Progenitor cell of endocrine pancreas (in vitro differentiated cells): ENCODE measurements at regions not wholly inside any gene's neighbourhood (a gene's known extent, or its start where the extent isn't known, plus 50 kb on each side); places are given as distances from the start of the nearest gene placed in this dataset.

Source experiments
- DNase-seq: peaks from one replicate; pipeline ENCODE4 v3.0.0; 2021; ENCODE audit warnings: low spot score; ENCODE audit not compliant: unreplicated experiment
- H3K27ac Mint-ChIP-seq: 2 replicates; pipeline ENCODE4 v1.8.0; 2021; ENCODE audit warnings: mild to moderate bottlenecking, moderate library complexity, mixed read lengths
- H3K27me3 Mint-ChIP-seq: 2 replicates; pipeline ENCODE4 v1.8.0; 2021; ENCODE audit warnings: mixed read lengths
- H3K36me3 Mint-ChIP-seq: 2 replicates; pipeline ENCODE4 v1.8.0; 2022; ENCODE audit warnings: mixed read lengths; ENCODE audit not compliant: insufficient read depth
- H3K4me1 Mint-ChIP-seq: 2 replicates; pipeline ENCODE4 v1.8.0; 2021; ENCODE audit warnings: low read depth, mixed read lengths
- H3K4me3 Mint-ChIP-seq: 2 replicates; pipeline ENCODE4 v1.8.0; 2021; ENCODE audit warnings: low read depth, mild to moderate bottlenecking, moderate library complexity, mixed read lengths
- H3K9me3 Mint-ChIP-seq: 2 replicates; pipeline ENCODE4 v1.8.0; 2021; ENCODE audit warnings: low read depth, mixed read lengths
- TF ChIP-seq, protein P1 (sequence below): fragments of 200-600 bp; sonication (generic); IDR thresholded peaks from one replicate; pipeline ENCODE4 v1.5.0; 2021; ENCODE audit warnings: antibody characterized with exemption, mild to moderate bottlenecking; ENCODE audit not compliant: unreplicated experiment

DNA sequence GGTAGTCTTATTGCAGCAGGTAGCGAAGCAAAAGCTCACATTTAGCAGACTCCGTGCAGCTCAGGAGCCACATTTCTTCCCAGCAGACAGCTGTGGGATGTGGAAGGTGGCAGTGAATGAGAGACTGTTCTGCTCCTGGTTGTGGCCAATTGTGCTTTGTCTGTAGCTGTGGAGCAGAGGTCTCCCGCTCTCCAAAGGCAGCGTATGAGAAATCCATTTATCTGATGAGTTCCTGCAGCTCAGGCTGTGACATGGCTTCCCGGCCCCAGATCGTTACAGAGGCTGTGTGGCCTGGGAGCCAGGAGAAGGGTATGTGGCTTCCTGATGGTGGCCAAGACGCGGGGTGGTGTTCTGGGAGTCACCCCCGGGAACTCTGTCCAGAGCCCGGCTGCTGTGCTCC lies 64.5 kb upstream of the KIF16B start:
- TF ChIP-seq, protein P1, sequence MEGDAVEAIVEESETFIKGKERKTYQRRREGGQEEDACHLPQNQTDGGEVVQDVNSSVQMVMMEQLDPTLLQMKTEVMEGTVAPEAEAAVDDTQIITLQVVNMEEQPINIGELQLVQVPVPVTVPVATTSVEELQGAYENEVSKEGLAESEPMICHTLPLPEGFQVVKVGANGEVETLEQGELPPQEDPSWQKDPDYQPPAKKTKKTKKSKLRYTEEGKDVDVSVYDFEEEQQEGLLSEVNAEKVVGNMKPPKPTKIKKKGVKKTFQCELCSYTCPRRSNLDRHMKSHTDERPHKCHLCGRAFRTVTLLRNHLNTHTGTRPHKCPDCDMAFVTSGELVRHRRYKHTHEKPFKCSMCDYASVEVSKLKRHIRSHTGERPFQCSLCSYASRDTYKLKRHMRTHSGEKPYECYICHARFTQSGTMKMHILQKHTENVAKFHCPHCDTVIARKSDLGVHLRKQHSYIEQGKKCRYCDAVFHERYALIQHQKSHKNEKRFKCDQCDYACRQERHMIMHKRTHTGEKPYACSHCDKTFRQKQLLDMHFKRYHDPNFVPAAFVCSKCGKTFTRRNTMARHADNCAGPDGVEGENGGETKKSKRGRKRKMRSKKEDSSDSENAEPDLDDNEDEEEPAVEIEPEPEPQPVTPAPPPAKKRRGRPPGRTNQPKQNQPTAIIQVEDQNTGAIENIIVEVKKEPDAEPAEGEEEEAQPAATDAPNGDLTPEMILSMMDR, result no peak
- Mint-ChIP-seq H3K27ac (no peak overlapping the region), H3K36me3 (no peaks in the 10 kb centered on the region), H3K27me3 (peaks cover 9% of the 10 kb centered on the region), H3K4me3 (no peak overlapping the region), H3K9me3 (peaks cover 2% of the 10 kb centered on the region), H3K4me1 (peaks cover 10% of the 10 kb centered on the region)
- DNase-seq, result no peak

DNA sequence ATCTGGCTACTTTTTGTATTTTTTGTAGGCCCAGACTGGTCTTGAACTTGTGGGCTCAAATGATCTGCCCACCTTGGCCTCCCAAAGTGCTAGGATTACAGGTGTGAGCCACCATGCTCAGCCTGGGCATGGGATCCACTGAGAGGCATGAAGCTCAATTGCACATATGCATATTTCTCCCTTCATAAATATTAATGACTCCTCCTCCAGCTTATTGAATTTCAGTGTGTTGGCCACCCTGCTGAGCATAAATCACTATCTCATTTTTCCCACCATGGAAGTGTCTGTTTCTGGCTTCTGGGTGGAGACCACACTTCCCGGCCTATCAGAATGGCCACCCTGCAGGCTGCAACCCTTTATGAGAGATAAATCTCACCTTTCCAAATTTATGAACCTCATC lies 53.6 kb upstream of the KIF16B start:
- no peak overlapping the region for H3K4me3 Mint-ChIP-seq
- peaks cover 4% of the 10 kb centered on the region for H3K9me3 Mint-ChIP-seq
- no peak overlapping the region for H3K27ac Mint-ChIP-seq
- TF ChIP-seq, protein P1, result no peak
- H3K27me3 Mint-ChIP-seq, result no peaks in the 10 kb centered on the region
- no peak for DNase-seq
- no peaks in the 10 kb centered on the region for H3K4me1 Mint-ChIP-seq
- no peaks in the 10 kb centered on the region for H3K36me3 Mint-ChIP-seq

DNA sequence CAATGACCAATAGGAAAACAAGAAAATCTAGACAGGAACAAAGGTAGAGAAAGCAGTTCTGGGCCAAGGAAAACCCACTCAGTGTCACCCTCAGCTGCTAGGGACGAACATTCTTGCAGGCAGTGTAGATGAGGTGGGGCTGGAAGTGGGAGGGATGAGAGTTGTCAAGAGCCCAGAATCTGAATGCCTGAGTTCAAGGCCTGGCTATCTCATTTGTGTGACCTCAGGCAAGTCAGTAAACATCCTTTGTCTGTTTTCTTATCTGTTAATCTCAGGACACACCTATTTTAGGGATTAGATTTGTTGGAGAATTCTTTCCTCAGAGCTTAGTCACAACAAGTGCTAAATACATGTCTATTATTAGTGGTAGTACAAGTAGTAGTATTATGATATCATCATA lies 50.9 kb upstream of the KIF16B start:
- no peaks in the 10 kb centered on the region for H3K27me3 Mint-ChIP-seq

More for the DNA sequence above, 50.9 kb upstream of the KIF16B start:
- no peak for DNase-seq
- H3K4me3 Mint-ChIP-seq, result no peak overlapping the region
- TF ChIP-seq, protein P1, result no peak
- H3K27ac Mint-ChIP-seq, result no peak overlapping the region
- H3K4me1 Mint-ChIP-seq, result peaks cover 13% of the 10 kb centered on the region
- no peaks in the 10 kb centered on the region for H3K36me3 Mint-ChIP-seq
- peaks cover 4% of the 10 kb centered on the region for H3K9me3 Mint-ChIP-seq
